HG02763 (cell line): ENCODE measurements at regions not wholly inside any gene's neighbourhood (a gene's known extent, or its start where the extent isn't known, plus 50 kb on each side); places are given as distances from the start of the nearest gene placed in this dataset.

Source experiments
- ATAC-seq: cut with Tn5 transposase; IDR thresholded peaks from one replicate; pipeline ENCODE4 v1.9.1; 2021; ENCODE audit warnings: mild to moderate bottlenecking, moderate library complexity; ENCODE audit not compliant: unreplicated experiment

GRCh38 chr15:31545257-31545656 lies 218.6 kb downstream of the KLF13 start:
- no peak for ATAC-seq

- no peak for ATAC-seq
Observed at GRCh38 chr15:31550211-31550977, 223.8 kb downstream of the KLF13 start.

GRCh38 chr15:31551323-31551722 lies 224.7 kb downstream of the KLF13 start:
- no peak for ATAC-seq

GRCh38 chr15:31552482-31553099 lies 226.0 kb downstream of the KLF13 start:
- no peak for ATAC-seq

GRCh38 chr15:31554261-31554660 lies 227.6 kb downstream of the KLF13 start:
- no peak for ATAC-seq

- no peak for ATAC-seq
Observed at GRCh38 chr15:31555022-31555421, 228.4 kb downstream of the KLF13 start.

GRCh38 chr15:31556494-31557150 lies 230.0 kb downstream of the KLF13 start:
- ATAC-seq, result no peak

- no peak for ATAC-seq
Observed at GRCh38 chr15:31557899-31558298, 231.3 kb downstream of the KLF13 start.

- no peak for ATAC-seq
Observed at GRCh38 chr15:31558840-31559239, 232.2 kb downstream of the KLF13 start.

GRCh38 chr15:31559786-31560185 lies 233.2 kb downstream of the KLF13 start:
- no peak for ATAC-seq

GRCh38 chr15:31560643-31561042 lies 234.0 kb downstream of the KLF13 start:
- ATAC-seq, result no peak

GRCh38 chr15:31561156-31561555 lies 234.5 kb downstream of the KLF13 start:
- ATAC-seq, result no peak

- ATAC-seq, result no peak
Observed at GRCh38 chr15:31563001-31563400, 236.4 kb downstream of the KLF13 start.

GRCh38 chr15:31563421-31563820 lies 236.8 kb downstream of the KLF13 start:
- no peak for ATAC-seq

GRCh38 chr15:31567861-31568260 lies 241.2 kb downstream of the KLF13 start:
- no peak for ATAC-seq

- no peak for ATAC-seq
Observed at GRCh38 chr15:31569836-31570235, 243.2 kb downstream of the KLF13 start.

GRCh38 chr15:31570591-31570990 lies 244.0 kb downstream of the KLF13 start:
- no peak for ATAC-seq

- no peak for ATAC-seq
Observed at GRCh38 chr15:31571676-31572075, 245.0 kb downstream of the KLF13 start.

- no peak for ATAC-seq
Observed at GRCh38 chr15:31573759-31574158, 247.1 kb downstream of the KLF13 start.

- ATAC-seq, result no peak
Observed at GRCh38 chr15:31574766-31575165, 248.1 kb downstream of the KLF13 start.

- no peak for ATAC-seq
Observed at GRCh38 chr15:31577108-31577507, 250.5 kb downstream of the KLF13 start.

- no peak for ATAC-seq
Observed at GRCh38 chr15:31579282-31579681, 252.6 kb downstream of the KLF13 start.
